HepG2 (cell line): ENCODE measurements at regions not wholly inside any gene's neighbourhood (a gene's known extent, or its start where the extent isn't known, plus 50 kb on each side); places are given as distances from the start of the nearest gene placed in this dataset.

Source experiments
- ATAC-seq: fragments of 200-7000 bp; cut with Tn5 transposase; 3 replicates; pipeline ENCODE4 v1.9.1; 2020; ENCODE audit warnings: mild to moderate bottlenecking, moderate library complexity
- BruUV-seq: library from RNA; stranded (reverse); fragments of 400-500 nt; replicated peaks from 2 replicates; lab custom pipeline; 2021; lab: Mats Ljungman, UMichigan
- CTCF ChIA-PET: fragments of 300-600 bp; formaldehyde crosslinking; extraction: SDS; loops from one replicate; lab custom pipeline; 2021; ENCODE audit warnings: low total read pairs, inconsistent platforms, low intra/inter-chr PET ratio; lab: Yijun Ruan, JAX
- POLR2A ChIA-PET: fragments of 350-600 bp; sonication (Branson Sonifier 250); formaldehyde crosslinking; loops from one replicate; lab custom pipeline; 2020; ENCODE audit warnings: antibody characterized with exemption, inconsistent platforms; lab: Yijun Ruan, JAX
- DNase-seq: peaks from one replicate; pipeline ENCODE4 v3.0.0-alpha.2; 2015; ENCODE audit warnings: low spot score
- FAIRE-seq: peaks from 3 replicates; lab custom pipeline; 2011; peaks lifted over from hg19 to GRCh38; lab: Jason Lieb, UNC
- H2AFZ ChIP-seq: one replicate; pipeline ENCODE4 v1.6.1; 2011; ENCODE audit warnings: low read length, inconsistent platforms
- H3K27ac ChIP-seq: fragments of 300-600 bp; 3 replicates; pipeline ENCODE4 v1.8.0; 2011; ENCODE audit warnings: mixed run types, mild to moderate bottlenecking, mixed read lengths, low read length, inconsistent platforms; ENCODE audit not compliant: insufficient read depth; ENCODE audit errors: extremely low read length
- H3K27me3 ChIP-seq, 2 experiments: fragments of 200-600 bp in 1 of 2; 2 replicates in 1 of 2; 3 replicates in 1 of 2; pipeline versions ENCODE4 v1.6.0 to v1.8.0; 2011; ENCODE audit warnings: low read length in 2 of 2, mild to moderate bottlenecking in 2 of 2, moderate library complexity in 2 of 2, inconsistent platforms in 1 of 2; ENCODE audit not compliant: insufficient read depth in 2 of 2, control insufficient read depth in 1 of 2
- H3K36me3 ChIP-seq, 2 experiments: fragments of 200-600 bp in 1 of 2; replicated peaks in 1 of 2; 2 replicates in 1 of 2; 3 replicates in 1 of 2; pipeline versions ENCODE4 v1.5.1 to v1.8.0; 2011; ENCODE audit warnings: low read length in 2 of 2, inconsistent platforms in 1 of 2; ENCODE audit not compliant: insufficient read depth in 2 of 2, control insufficient read depth in 1 of 2
- H3K4me1 ChIP-seq: 2 replicates; pipeline ENCODE4 v1.5.1; 2012; ENCODE audit warnings: low read length, inconsistent platforms; ENCODE audit not compliant: insufficient read depth
- H3K4me2 ChIP-seq: 2 replicates; pipeline ENCODE4 v1.6.0; 2011; ENCODE audit warnings: low read depth, low read length, inconsistent platforms
- H3K4me3 ChIP-seq, 3 experiments: fragments of 200-600 bp in 1 of 3; sonication (generic), shearing (Covaris generic) in 1 of 3; replicated peaks in 1 of 3; 2 replicates each; pipeline ENCODE4 v1.5.1; 2011 to 2016; ENCODE audit warnings: low read length in 3 of 3, inconsistent platforms in 2 of 3, low read depth in 2 of 3, mild to moderate bottlenecking in 2 of 3, control low read depth in 1 of 3, mixed read lengths in 1 of 3; ENCODE audit not compliant: insufficient read depth in 1 of 3
- H3K79me2 ChIP-seq: one replicate; pipeline ENCODE4 v1.6.1; 2011; ENCODE audit warnings: low read length, inconsistent platforms; ENCODE audit not compliant: insufficient read depth
- H3K9ac ChIP-seq: 2 replicates; pipeline ENCODE4 v1.6.0; 2011; ENCODE audit warnings: mild to moderate bottlenecking, low read depth, low read length, inconsistent platforms; ENCODE audit not compliant: insufficient read depth
- H3K9me3 ChIP-seq: 2 replicates; pipeline ENCODE4 v1.5.1; 2012; ENCODE audit warnings: mild to moderate bottlenecking, low read length
- H4K20me1 ChIP-seq: 2 replicates; pipeline ENCODE4 v1.6.0; 2011; ENCODE audit warnings: inconsistent platforms, mild to moderate bottlenecking, low read length, moderate library complexity; ENCODE audit not compliant: insufficient read depth
- GATAD1 ChIP-seq: IDR thresholded peaks from 2 replicates; pipeline ENCODE4 v1.6.1; 2016; ENCODE audit warnings: missing genetic modification reagents, missing compliant biosample characterization
- MAFF ChIP-seq: IDR thresholded peaks from 2 replicates; pipeline ENCODE4 v1.6.1; 2011; ENCODE audit warnings: low read depth, low read length, improper control_type of control experiment
- MAFK ChIP-seq, 2 experiments: IDR thresholded peaks in 1 of 2; conservative IDR thresholded peaks in 1 of 2; 2 replicates each; pipeline ENCODE4 v1.6.1; 2011; ENCODE audit warnings: improper control_type of control experiment in 2 of 2, low read length in 2 of 2
- MBNL3 ChIP-seq: fragments of 250-450 bp; sonication (Bioruptor Pico); conservative IDR thresholded peaks from 2 replicates; pipeline ENCODE4 v1.8.0; 2022; ENCODE audit warnings: mild to moderate bottlenecking, inconsistent platforms
- SRSF9 ChIP-seq: fragments of 200-400 bp; formaldehyde crosslinking; IDR thresholded peaks from 2 replicates; pipeline ENCODE4 v1.6.1; 2018; ENCODE audit warnings: borderline replicate concordance, mild to moderate bottlenecking, low read depth, low read length; ENCODE audit not compliant: insufficient read depth, poor library complexity, severe bottlenecking
- TGIF2 ChIP-seq: IDR thresholded peaks from 2 replicates; pipeline ENCODE4 v1.6.1; 2016; ENCODE audit warnings: control low read depth, missing compliant biosample characterization
- WGBS: methylation state at CpG from one replicate; pipeline ENCODE4 v1.1.6; 2017; ENCODE audit warnings: low lambda C conversion rate; 5-methylcytosine and 5-hydroxymethylcytosine counted together
- in situ Hi-C: cut with HindIII; loops from 2 replicates; pipeline ENCODE4 v1.10.0; 2017; ENCODE audit warnings: low pct_unique_long_range_greater_than_20kb; ENCODE audit not compliant: extremely low pct_ligation_motif_present
- intact Hi-C: fragments of 100-400 bp; cut with micrococcal nuclease; formaldehyde crosslinking; loops from one replicate; pipeline ENCODE4 v1.10.0; 2022; ENCODE audit not compliant: unreplicated experiment
- TF ChIP-seq, protein P1 (sequence below): sonication (generic); formaldehyde crosslinking; IDR thresholded peaks from 2 replicates; pipeline ENCODE4 v1.4.0; 2020; ENCODE audit warnings: mild to moderate bottlenecking, missing genetic modification reagents
- TF ChIP-seq, protein P2 (sequence below): sonication (generic); formaldehyde crosslinking; IDR thresholded peaks from 2 replicates; pipeline ENCODE4 v1.4.0; 2020; ENCODE audit warnings: missing genetic modification reagents

DNA sequence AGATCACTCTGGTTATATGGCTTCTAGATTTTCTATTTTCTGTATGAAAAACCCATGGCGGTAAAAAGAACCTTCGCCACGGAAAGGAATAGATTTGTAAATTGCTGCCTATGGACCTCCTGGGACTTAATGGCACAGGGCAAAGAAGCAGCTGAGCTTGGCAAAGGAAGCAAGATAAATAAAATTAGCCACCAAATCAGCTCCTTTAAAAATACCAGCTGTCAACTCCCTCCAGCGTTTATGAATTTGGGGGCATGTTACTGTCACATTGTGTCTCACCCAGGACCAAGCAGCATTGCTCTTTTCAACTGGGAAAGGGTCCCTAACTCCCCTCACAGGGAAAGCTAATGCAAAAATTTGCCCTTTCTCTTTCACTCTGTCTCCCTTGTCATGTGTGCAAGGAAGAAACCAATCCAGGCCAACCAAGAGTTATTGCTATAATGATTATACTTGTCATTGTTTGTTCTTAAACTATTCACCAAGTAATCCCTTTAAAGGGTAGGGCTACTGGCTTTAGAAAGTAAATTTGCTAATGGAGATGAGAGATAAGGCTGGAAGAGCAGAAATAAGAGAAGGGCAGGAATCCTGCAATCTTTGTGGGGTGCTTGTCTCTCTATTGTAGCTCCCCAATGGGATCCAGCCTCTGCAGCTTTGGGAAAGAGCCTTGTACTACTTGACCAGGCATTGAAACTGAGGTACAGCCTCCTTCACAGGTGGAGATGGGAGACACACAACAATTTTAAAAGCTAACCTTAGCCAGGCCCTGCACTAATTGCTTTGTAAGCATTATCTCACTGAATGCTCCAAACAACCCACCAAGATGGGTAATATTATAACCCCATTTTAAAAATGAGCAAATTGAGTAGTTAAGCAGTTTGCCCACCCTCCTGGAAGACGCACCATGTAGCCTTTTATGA, 119.1 kb upstream of the KLF7 start:
- no peak overlapping the region for H2AFZ ChIP-seq
- intact Hi-C loops (no loop called here), in situ Hi-C loops (no loop called here)
- no peak overlapping the region for H3K27ac ChIP-seq
- no peaks in the 10 kb centered on the region for H3K4me1 ChIP-seq
- H3K9me3 ChIP-seq: no peaks in the 10 kb centered on the region
- ChIA-PET CTCF (no interaction called here), POLR2A (no interaction called here)
- TF ChIP-seq MBNL3 (CRISPR knock-in tag): no peak
- TF ChIP-seq MAFF: peak; percentile 69
- peak; percentile 75 to 76; a peak in 3 of 4 replicates for TF ChIP-seq MAFK (conservative IDR thresholded peaks at IDR 0.05 in 1 of 2, IDR thresholded peaks at IDR 0.05 in 1 of 2; ENCODE audit: low read length in 2 of 2)
- WGBS: 61% methylated on average over 5 of the region's 5 CpGs
- H3K27me3 ChIP-seq: no peaks in the 10 kb centered on the region
- H3K9ac ChIP-seq: no peak overlapping the region
- no peak overlapping the region for H3K4me3 ChIP-seq
- no peaks in the 10 kb centered on the region for H4K20me1 ChIP-seq
- H3K79me2 ChIP-seq: no peaks in the 10 kb centered on the region
- FAIRE-seq (no peak), DNase-seq (no peak), ATAC-seq (no peak)
- H3K4me2 ChIP-seq: no peak overlapping the region
- no TSS peak for BruUV-seq
- H3K36me3 ChIP-seq: no peaks in the 10 kb centered on the region

DNA sequence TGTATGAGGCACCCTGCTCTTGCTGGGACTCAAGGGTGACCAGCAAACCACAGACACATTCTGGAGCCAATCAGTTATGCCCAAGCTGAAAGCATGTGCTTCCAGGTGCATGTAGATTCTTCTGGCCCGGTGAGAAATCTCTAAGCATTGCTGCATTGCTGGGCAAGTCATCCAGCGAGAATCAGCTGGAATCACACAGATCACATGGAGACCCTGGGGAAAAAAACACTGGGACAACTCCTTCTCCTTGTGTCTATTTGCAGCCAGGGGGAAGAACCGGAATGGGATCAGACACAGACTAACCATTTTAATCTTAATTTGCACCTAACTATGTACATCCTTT, 119.7 kb upstream of the KLF7 start:
- in situ Hi-C loops: no loop called here
- H3K4me3 ChIP-seq: no peak overlapping the region
- no peak for FAIRE-seq

More for the DNA sequence above, 119.7 kb upstream of the KLF7 start:
- no peak for DNase-seq
- Histone ChIP-seq H3K36me3 (no peaks in the 10 kb centered on the region), H3K9me3 (no peaks in the 10 kb centered on the region), H3K79me2 (no peaks in the 10 kb centered on the region), H3K4me1 (no peaks in the 10 kb centered on the region), H2AFZ (no peak overlapping the region), H3K27ac (no peak overlapping the region), H4K20me1 (no peaks in the 10 kb centered on the region), H3K4me2 (no peak overlapping the region), H3K9ac (no peak overlapping the region), H3K27me3 (no peaks in the 10 kb centered on the region)
- intact Hi-C loops: no loop called here
- POLR2A ChIA-PET: no interaction called here
- no peak for ATAC-seq
- WGBS: 8% methylated on average over 3 of the region's 3 CpGs
- CTCF ChIA-PET: no interaction called here
- no TSS peak for BruUV-seq
- TF ChIP-seq, protein P1, sequence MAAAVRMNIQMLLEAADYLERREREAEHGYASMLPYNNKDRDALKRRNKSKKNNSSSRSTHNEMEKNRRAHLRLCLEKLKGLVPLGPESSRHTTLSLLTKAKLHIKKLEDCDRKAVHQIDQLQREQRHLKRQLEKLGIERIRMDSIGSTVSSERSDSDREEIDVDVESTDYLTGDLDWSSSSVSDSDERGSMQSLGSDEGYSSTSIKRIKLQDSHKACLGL: no peak
- TF ChIP-seq TGIF2 (CRISPR knock-in tag) (no peak), GATAD1 (CRISPR knock-in tag) (no peak), SRSF9 (no peak)
- TF ChIP-seq, protein P2, sequence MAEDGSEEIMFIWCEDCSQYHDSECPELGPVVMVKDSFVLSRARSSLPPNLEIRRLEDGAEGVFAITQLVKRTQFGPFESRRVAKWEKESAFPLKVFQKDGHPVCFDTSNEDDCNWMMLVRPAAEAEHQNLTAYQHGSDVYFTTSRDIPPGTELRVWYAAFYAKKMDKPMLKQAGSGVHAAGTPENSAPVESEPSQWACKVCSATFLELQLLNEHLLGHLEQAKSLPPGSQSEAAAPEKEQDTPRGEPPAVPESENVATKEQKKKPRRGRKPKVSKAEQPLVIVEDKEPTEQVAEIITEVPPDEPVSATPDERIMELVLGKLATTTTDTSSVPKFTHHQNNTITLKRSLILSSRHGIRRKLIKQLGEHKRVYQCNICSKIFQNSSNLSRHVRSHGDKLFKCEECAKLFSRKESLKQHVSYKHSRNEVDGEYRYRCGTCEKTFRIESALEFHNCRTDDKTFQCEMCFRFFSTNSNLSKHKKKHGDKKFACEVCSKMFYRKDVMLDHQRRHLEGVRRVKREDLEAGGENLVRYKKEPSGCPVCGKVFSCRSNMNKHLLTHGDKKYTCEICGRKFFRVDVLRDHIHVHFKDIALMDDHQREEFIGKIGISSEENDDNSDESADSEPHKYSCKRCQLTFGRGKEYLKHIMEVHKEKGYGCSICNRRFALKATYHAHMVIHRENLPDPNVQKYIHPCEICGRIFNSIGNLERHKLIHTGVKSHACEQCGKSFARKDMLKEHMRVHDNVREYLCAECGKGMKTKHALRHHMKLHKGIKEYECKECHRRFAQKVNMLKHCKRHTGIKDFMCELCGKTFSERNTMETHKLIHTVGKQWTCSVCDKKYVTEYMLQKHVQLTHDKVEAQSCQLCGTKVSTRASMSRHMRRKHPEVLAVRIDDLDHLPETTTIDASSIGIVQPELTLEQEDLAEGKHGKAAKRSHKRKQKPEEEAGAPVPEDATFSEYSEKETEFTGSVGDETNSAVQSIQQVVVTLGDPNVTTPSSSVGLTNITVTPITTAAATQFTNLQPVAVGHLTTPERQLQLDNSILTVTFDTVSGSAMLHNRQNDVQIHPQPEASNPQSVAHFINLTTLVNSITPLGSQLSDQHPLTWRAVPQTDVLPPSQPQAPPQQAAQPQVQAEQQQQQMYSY: no peak
